Neural cell (in vitro differentiated cells): ENCODE measurements at regions not wholly inside any gene's neighbourhood (a gene's known extent, or its start where the extent isn't known, plus 50 kb on each side); places are given as distances from the start of the nearest gene placed in this dataset.

Experiments used
- EP300 ChIP-seq: fragments of 450-650 bp; conservative IDR thresholded peaks from 2 replicates; pipeline ENCODE4 v1.6.1; 2014; ENCODE audit warnings: antibody characterized with exemption, mild to moderate bottlenecking, moderate library complexity; ENCODE audit not compliant: poor library complexity, severe bottlenecking
- POLR2AphosphoS5 ChIP-seq: IDR thresholded peaks from 2 replicates; pipeline ENCODE4 v1.6.1; 2012
- RAD21 ChIP-seq: fragments of 450-650 bp; conservative IDR thresholded peaks from 2 replicates; pipeline ENCODE4 v1.6.1; 2014; ENCODE audit warnings: antibody characterized with exemption, mild to moderate bottlenecking, moderate library complexity
- TAF1 ChIP-seq: IDR thresholded peaks from 2 replicates; pipeline ENCODE4 v1.6.1; 2012; ENCODE audit warnings: low read depth
- TF ChIP-seq, protein P1 (sequence below): IDR thresholded peaks from 2 replicates; pipeline ENCODE4 v1.6.1; 2012; ENCODE audit warnings: borderline replicate concordance
- TF ChIP-seq, protein P2 (sequence below): fragments of 450-650 bp; IDR thresholded peaks from 2 replicates; pipeline ENCODE4 v1.5.1; 2014; ENCODE audit warnings: antibody characterized with exemption, mild to moderate bottlenecking, moderate library complexity; ENCODE audit not compliant: poor library complexity, severe bottlenecking

GRCh38 chr1:90580176-90580575, 136.9 kb downstream of the BARHL2 start:
- TF ChIP-seq EP300 = no peak
- TF ChIP-seq, protein P1, sequence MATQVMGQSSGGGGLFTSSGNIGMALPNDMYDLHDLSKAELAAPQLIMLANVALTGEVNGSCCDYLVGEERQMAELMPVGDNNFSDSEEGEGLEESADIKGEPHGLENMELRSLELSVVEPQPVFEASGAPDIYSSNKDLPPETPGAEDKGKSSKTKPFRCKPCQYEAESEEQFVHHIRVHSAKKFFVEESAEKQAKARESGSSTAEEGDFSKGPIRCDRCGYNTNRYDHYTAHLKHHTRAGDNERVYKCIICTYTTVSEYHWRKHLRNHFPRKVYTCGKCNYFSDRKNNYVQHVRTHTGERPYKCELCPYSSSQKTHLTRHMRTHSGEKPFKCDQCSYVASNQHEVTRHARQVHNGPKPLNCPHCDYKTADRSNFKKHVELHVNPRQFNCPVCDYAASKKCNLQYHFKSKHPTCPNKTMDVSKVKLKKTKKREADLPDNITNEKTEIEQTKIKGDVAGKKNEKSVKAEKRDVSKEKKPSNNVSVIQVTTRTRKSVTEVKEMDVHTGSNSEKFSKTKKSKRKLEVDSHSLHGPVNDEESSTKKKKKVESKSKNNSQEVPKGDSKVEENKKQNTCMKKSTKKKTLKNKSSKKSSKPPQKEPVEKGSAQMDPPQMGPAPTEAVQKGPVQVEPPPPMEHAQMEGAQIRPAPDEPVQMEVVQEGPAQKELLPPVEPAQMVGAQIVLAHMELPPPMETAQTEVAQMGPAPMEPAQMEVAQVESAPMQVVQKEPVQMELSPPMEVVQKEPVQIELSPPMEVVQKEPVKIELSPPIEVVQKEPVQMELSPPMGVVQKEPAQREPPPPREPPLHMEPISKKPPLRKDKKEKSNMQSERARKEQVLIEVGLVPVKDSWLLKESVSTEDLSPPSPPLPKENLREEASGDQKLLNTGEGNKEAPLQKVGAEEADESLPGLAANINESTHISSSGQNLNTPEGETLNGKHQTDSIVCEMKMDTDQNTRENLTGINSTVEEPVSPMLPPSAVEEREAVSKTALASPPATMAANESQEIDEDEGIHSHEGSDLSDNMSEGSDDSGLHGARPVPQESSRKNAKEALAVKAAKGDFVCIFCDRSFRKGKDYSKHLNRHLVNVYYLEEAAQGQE = no peak
- TF ChIP-seq TAF1 = no peak
- TF ChIP-seq, protein P2, sequence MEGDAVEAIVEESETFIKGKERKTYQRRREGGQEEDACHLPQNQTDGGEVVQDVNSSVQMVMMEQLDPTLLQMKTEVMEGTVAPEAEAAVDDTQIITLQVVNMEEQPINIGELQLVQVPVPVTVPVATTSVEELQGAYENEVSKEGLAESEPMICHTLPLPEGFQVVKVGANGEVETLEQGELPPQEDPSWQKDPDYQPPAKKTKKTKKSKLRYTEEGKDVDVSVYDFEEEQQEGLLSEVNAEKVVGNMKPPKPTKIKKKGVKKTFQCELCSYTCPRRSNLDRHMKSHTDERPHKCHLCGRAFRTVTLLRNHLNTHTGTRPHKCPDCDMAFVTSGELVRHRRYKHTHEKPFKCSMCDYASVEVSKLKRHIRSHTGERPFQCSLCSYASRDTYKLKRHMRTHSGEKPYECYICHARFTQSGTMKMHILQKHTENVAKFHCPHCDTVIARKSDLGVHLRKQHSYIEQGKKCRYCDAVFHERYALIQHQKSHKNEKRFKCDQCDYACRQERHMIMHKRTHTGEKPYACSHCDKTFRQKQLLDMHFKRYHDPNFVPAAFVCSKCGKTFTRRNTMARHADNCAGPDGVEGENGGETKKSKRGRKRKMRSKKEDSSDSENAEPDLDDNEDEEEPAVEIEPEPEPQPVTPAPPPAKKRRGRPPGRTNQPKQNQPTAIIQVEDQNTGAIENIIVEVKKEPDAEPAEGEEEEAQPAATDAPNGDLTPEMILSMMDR = no peak
- no peak for TF ChIP-seq POLR2AphosphoS5
- TF ChIP-seq RAD21 = no peak
